Osteoblast (primary cell): ENCODE measurements at regions not wholly inside any gene's neighbourhood (a gene's known extent, or its start where the extent isn't known, plus 50 kb on each side); places are given as distances from the start of the nearest gene placed in this dataset.
A peak's percentile ranks its signal among the peaks of the same experiment; 100 is the strongest.

Experiments used
- DNase-seq: peaks from one replicate; pipeline ENCODE4 v3.0.0; 2011; ENCODE audit warnings: low spot score, mixed read lengths; ENCODE audit not compliant: insufficient read length; ENCODE audit errors: missing footprints
- H2AFZ ChIP-seq: 2 replicates; pipeline ENCODE4 v1.6.0; 2011; ENCODE audit warnings: mild to moderate bottlenecking, low read length
- H3K27ac ChIP-seq: 2 replicates; pipeline ENCODE4 v1.5.1; 2011; ENCODE audit warnings: mild to moderate bottlenecking, low read depth, low read length, moderate library complexity
- H3K27me3 ChIP-seq: 2 replicates; pipeline ENCODE4 v1.6.0; 2012; ENCODE audit warnings: mild to moderate bottlenecking, control low read depth, inconsistent platforms, low read length, moderate library complexity; ENCODE audit not compliant: insufficient read depth
- H3K36me3 ChIP-seq: 2 replicates; pipeline ENCODE4 v1.5.1; 2011; ENCODE audit warnings: mild to moderate bottlenecking, low read length, control low read depth, moderate library complexity; ENCODE audit not compliant: insufficient read depth
- H3K4me1 ChIP-seq: 2 replicates; pipeline ENCODE4 v1.5.1; 2011; ENCODE audit warnings: mild to moderate bottlenecking, low read length, control low read depth, moderate library complexity; ENCODE audit not compliant: insufficient read depth
- H3K4me2 ChIP-seq: 2 replicates; pipeline ENCODE4 v1.6.0; 2011; ENCODE audit warnings: mild to moderate bottlenecking, low read length; ENCODE audit not compliant: insufficient read depth
- H3K4me3 ChIP-seq: fragments of 200-600 bp; sonication (generic); 3 replicates; pipeline ENCODE4 v1.5.1; 2012; ENCODE audit warnings: mild to moderate bottlenecking, low read length, inconsistent platforms; ENCODE audit not compliant: insufficient read depth
- H3K79me2 ChIP-seq: 2 replicates; pipeline ENCODE4 v1.6.0; 2012; ENCODE audit warnings: mild to moderate bottlenecking, low read length, control low read depth, inconsistent platforms; ENCODE audit not compliant: insufficient read depth
- H3K9me3 ChIP-seq: 2 replicates; pipeline ENCODE4 v1.5.1; 2011; ENCODE audit warnings: low read depth, low read length, control low read depth
- H4K20me1 ChIP-seq: 2 replicates; pipeline ENCODE4 v1.6.0; 2012; ENCODE audit warnings: mild to moderate bottlenecking, low read length, control low read depth; ENCODE audit not compliant: insufficient read depth
- TF ChIP-seq, protein P1 (sequence below): IDR thresholded peaks from 2 replicates; pipeline ENCODE4 v1.5.1; 2011; ENCODE audit warnings: mild to moderate bottlenecking, low read depth, low read length, moderate library complexity; ENCODE audit errors: extremely low read depth

GRCh38 chr6:122285292-122285913 lies 114.0 kb upstream of the HSF2 start:
- no peak overlapping the region for H3K27ac ChIP-seq

DNA sequence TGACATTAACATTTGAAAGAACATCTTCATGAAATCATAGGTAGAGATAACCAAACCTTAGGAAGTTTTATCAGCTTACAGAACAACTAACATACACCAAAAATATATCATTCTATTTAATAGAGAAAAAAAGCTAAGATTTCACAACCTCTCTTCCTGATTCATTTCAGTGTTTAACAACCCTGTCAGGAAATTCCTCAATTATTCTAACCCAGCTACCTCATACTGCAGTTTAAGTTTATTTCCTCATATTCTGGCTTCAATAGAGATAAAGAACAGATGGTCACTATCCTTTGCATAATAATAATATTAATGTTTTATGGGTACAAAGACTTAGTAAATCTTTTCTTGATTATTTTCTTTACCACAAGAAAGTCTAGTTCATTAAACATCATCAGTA lies 112.9 kb upstream of the HSF2 start:
- H3K9me3 ChIP-seq = no peaks in the 10 kb centered on the region
- no peak for DNase-seq
- H3K79me2 ChIP-seq = no peaks in the 10 kb centered on the region
- H3K27ac ChIP-seq = no peak overlapping the region
- TF ChIP-seq, protein P1, sequence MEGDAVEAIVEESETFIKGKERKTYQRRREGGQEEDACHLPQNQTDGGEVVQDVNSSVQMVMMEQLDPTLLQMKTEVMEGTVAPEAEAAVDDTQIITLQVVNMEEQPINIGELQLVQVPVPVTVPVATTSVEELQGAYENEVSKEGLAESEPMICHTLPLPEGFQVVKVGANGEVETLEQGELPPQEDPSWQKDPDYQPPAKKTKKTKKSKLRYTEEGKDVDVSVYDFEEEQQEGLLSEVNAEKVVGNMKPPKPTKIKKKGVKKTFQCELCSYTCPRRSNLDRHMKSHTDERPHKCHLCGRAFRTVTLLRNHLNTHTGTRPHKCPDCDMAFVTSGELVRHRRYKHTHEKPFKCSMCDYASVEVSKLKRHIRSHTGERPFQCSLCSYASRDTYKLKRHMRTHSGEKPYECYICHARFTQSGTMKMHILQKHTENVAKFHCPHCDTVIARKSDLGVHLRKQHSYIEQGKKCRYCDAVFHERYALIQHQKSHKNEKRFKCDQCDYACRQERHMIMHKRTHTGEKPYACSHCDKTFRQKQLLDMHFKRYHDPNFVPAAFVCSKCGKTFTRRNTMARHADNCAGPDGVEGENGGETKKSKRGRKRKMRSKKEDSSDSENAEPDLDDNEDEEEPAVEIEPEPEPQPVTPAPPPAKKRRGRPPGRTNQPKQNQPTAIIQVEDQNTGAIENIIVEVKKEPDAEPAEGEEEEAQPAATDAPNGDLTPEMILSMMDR = no peak
- H3K27me3 ChIP-seq = no peaks in the 10 kb centered on the region
- H3K4me1 ChIP-seq = no peaks in the 10 kb centered on the region
- no peak overlapping the region for H3K4me2 ChIP-seq
- H2AFZ ChIP-seq = no peak overlapping the region
- no peaks in the 10 kb centered on the region for H3K36me3 ChIP-seq
- no peak overlapping the region for H3K4me3 ChIP-seq
- no peaks in the 10 kb centered on the region for H4K20me1 ChIP-seq

More at GRCh38 chr6:122285292-122285913, 114.0 kb upstream of the HSF2 start:
- Histone ChIP-seq H2AFZ (peak overlapping the region; percentile 37), H3K27me3 (no peaks in the 10 kb centered on the region), H3K36me3 (no peaks in the 10 kb centered on the region), H3K4me3 (no peak overlapping the region), H4K20me1 (no peaks in the 10 kb centered on the region), H3K9me3 (no peaks in the 10 kb centered on the region), H3K4me2 (no peak overlapping the region), H3K4me1 (no peaks in the 10 kb centered on the region), H3K79me2 (no peaks in the 10 kb centered on the region)
- DNase-seq = no peak
- TF ChIP-seq, protein P1 = no peak

- Histone ChIP-seq H3K4me1 (no peaks in the 10 kb centered on the region), H3K36me3 (no peaks in the 10 kb centered on the region), H3K4me3 (no peak overlapping the region), H3K27me3 (no peaks in the 10 kb centered on the region), H3K9me3 (no peaks in the 10 kb centered on the region), H3K4me2 (no peak overlapping the region), H2AFZ (no peak overlapping the region), H3K27ac (no peak overlapping the region), H4K20me1 (no peaks in the 10 kb centered on the region), H3K79me2 (no peaks in the 10 kb centered on the region)
- no peak for DNase-seq
- TF ChIP-seq, protein P1 = peak; percentile 40
Observed at GRCh38 chr6:122289762-122290539, 109.5 kb upstream of the HSF2 start.

- no peaks in the 10 kb centered on the region for H3K79me2 ChIP-seq
- no peaks in the 10 kb centered on the region for H3K36me3 ChIP-seq
- H3K4me1 ChIP-seq = no peaks in the 10 kb centered on the region
- no peaks in the 10 kb centered on the region for H3K27me3 ChIP-seq
- DNase-seq = no peak
- H3K27ac ChIP-seq = no peak overlapping the region
- no peaks in the 10 kb centered on the region for H3K9me3 ChIP-seq
- no peaks in the 10 kb centered on the region for H4K20me1 ChIP-seq
- H2AFZ ChIP-seq = no peak overlapping the region
- TF ChIP-seq, protein P1 = no peak
- H3K4me2 ChIP-seq = no peak overlapping the region
- no peak overlapping the region for H3K4me3 ChIP-seq
Observed at GRCh38 chr6:122297010-122297409, 102.4 kb upstream of the HSF2 start.
